ENCODE measurements at regions not wholly inside any gene's neighbourhood (a gene's known extent, or its start where the extent isn't known, plus 50 kb on each side); places are given as distances from the start of the nearest gene placed in this dataset.

DNA sequence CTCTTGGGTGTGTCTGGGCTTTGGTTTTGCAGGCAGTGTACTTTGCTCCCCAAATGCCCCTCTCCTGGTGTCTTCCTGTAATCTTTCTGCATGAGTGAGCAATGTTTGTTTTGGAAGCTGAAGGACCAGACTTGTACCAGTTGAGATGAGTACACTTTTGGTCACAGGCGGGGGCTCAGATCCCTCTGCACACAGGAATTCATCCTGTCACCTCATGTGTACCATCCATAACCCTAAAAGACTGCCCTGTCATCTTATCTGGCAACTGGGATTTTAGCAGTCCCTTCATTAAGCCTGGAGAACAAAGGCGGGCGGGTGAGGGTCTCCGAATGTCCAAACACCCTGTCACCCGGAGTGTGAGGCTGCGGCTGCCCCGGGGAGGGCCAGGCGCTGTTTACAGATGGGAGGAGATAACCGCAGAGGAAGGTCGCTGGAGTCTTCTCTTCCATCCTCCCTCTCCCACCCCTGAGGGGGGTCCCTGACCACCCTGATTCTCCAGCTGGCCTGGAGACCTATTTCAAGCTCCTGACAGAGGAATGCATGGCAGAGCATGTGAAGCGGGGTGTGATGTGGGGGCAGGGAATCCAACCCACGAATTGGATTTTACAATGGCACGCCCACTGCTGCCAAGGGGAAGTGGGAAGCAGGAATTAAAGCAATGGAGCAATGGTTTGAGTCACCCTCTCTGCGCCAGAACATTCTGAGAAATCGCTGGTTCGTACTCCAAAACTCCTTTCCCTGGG lies 158.2 kb upstream of the MYCN start:
- DNase-seq: no peak

- no peak for DNase-seq
Observed at GRCh38 chr2:15782769-15783294, 157.5 kb upstream of the MYCN start.

DNA sequence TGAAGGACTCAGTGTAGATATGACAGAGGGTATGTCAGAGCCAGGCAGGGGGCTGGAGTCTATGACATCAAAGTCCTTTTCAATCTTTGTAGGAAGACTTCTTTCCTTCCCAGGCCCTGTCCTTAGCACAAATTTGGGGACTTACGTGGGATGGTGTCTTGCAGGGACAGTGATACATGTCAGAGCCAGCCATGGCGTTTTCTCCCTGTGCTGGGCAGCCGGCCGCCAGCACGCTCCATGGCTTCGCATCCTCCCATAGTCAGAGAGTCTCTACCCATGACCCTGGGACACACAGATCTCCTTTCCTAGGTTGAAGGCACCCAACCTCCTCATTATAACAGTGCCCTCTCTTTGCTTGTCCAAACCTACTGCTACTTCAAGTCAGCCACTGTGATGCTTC lies 156.9 kb upstream of the MYCN start:
- DNase-seq: no peak

GRCh38 chr2:15784106-15784885 lies 156.1 kb upstream of the MYCN start:
- no peak for DNase-seq

GRCh38 chr2:15784886-15785801 lies 155.2 kb upstream of the MYCN start:
- DNase-seq: no peak

GRCh38 chr2:15786003-15786654 lies 154.2 kb upstream of the MYCN start:
- no peak for DNase-seq

- no peak for DNase-seq
Observed at GRCh38 chr2:15786901-15787300, 153.4 kb upstream of the MYCN start.

DNA sequence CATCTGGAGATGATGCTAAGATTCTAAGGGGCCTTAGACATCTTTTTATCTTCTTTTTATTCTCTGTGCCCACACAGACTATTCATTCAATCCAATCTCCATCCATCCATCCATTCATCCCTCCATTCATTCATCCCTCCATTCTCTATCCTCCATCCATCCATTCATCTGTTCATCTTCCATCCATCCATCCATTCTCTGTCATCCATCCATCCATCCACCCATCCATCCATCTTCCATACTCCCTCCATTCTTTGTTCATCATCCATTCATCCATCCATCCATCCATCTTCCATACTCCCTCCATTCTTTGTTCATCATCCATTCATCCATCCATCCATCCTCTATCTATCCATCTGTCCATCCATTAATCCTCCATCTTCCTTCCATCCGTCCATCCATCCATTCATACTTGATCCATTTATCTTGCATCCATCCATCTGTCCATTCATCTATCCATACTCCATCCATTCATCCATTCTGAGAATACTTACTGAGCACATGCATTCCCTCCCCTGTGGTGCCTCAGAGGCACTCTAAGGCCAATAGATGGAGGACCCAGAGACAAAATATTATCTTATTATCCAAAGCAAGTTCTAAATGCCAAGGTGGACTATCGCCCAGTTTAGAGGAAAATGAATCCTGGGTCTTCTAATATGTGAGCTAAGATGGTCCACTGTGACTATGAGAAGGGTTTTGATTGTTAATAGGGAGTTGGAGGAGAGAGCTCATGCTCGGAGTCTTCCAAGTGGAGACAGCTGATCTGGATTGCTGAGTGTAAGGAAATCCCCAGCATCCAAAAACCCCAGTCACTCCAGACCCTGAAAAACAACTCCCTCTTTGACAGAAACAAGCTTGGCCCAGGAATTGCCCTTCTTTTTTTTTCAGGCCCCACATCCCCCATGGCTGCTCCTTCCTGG lies 152.6 kb upstream of the MYCN start:
- DNase-seq: no peak

- DNase-seq: no peak
Observed at GRCh38 chr2:15788455-15788829, 151.9 kb upstream of the MYCN start.

DNA sequence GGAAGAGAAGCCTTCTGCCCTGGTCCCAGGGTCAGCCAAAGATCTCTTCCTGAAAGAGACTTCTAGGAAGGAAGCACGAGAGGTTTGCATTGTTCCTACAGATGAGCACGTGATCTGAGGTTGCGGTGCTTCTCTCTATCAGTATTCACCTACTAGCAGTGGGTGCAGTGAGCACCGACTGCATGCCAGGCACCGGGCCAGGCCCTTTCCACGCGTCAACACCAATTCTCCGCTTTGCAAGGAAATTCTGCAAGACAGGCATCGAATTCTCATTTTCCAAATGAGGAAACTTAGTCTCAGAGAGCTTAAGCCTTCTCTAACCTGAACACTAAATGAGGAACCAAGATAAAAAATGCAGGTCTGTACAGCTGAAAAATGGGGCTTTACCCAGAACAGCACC lies 151.5 kb upstream of the MYCN start:
- no peak for DNase-seq

- no peak for DNase-seq
Observed at GRCh38 chr2:15789381-15790062, 150.8 kb upstream of the MYCN start.

GRCh38 chr2:15790326-15790725 lies 150.0 kb upstream of the MYCN start:
- no peak for DNase-seq

- no peak for DNase-seq
Observed at GRCh38 chr2:15790838-15791237, 149.5 kb upstream of the MYCN start.

GRCh38 chr2:15791294-15791693 lies 149.1 kb upstream of the MYCN start:
- no peak for DNase-seq

GRCh38 chr2:15792331-15792730 lies 148.0 kb upstream of the MYCN start:
- DNase-seq: no peak

DNA sequence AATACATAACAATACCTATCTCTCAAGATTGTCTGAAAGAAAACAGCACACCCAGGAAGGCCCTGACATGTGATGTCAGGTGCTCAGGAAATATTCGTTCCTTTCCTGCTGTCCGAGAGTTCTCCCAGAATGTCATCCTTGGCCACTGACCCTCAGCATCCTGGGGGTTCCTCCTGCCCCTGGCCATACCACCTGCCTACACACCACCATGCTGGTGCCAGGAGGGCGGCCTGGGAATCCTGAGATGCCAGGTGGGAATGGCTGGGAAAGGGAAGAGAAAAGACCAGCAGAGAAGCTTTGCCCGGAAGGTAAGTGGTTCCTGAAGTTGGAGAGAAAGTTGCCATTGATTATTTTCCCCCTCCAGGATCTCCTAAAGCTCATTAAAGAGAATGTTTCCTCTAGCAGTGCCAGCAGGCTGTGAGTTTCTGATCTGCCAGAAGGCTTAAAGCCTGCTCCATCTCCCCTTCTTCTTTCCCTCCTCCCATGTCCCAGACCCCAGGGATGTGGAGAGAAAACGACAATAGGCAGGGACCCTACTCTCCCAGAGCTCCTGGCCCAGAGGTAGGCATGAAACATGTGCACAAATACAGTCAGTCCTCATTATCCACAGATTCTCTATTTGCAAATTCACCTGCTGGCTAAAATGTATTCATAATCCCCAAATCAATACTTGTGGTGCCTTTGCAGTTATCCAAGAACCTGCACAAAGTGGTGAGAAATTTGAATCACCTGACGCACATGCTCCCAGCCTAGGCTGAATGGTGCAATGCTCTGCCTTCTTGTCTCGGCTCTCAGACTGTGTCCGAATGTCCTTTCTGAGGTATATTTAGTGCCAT lies 147.1 kb upstream of the MYCN start:
- DNase-seq: no peak

DNA sequence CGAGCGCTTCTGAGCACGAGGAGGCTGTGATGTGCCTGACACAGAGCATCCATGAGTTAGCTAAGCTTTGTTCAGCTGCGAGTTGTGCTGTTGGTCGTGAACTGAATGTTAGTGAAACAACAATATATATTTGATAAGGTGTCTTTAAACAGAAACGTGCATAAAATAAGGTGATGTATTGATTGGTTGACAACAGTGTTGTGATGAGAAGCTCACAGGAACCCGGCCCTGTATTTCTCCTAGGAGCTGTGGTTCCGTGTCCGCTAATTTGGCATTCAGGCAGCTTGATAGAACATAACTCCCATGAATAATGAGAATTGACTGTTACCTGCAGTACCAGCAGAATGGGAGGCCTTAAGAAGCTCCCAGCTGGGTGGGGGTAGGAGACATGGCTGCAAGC lies 146.4 kb upstream of the MYCN start:
- no peak for DNase-seq

DNA sequence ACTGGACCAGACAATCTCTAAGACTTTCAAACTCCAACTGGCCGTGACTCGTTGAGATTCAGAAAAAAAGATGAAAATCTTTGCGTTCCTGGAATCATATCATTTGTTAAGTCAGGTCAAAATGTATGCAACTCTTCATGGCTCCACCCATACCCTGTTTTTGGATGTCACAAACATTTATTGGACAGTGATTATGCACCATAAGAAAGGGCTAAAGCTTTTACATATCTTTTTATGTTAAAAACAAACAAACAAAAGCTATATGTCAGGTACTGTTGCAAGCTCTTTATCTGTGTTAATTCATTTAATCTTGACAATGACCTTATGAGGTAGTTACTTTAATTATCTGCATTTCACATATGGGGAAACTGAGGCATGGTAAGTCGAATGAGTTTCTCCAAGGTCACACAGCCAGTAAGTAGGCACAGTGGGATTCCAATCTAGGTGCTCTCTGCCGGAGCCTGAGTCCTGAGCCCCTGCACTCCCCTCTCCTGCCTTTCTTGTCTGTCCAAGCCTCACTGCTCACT lies 145.7 kb upstream of the MYCN start:
- DNase-seq: no peak

DNA sequence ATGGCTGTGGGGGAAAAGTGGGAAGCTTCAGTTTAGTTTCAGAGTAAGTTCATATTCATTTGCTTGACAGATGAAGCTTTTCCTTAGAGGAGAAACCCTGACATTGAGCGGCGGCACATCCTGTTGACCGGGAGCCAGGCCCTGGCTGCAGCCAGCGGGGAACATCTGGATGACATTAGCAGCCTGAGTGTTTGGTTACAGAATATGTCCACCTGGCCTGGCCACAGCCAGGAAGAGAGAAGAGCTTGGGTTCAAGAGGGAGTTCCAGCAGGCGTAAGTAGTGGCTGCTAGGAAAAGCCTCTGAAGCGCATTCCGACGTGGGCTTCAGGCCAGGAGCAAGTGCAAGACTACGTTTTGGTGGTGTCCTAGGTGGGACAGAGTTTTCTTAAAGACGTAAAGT lies 144.9 kb upstream of the MYCN start:
- no peak for DNase-seq

Measured in NCI-H2081 (cell line).